ENCODE measurements at regions not wholly inside any gene's neighbourhood (a gene's known extent, or its start where the extent isn't known, plus 50 kb on each side); places are given as distances from the start of the nearest gene placed in this dataset.

GRCh38 chr2:167681234-167682015 is 566.0 kb downstream of the STK39 start (continued):
- no peak for TF ChIP-seq KDM1A (IDR thresholded peaks at IDR 0.05; ENCODE audit: borderline replicate concordance, low read length)
- TF ChIP-seq ZNF274 (IDR thresholded peaks at IDR 0.05; ENCODE audit: borderline replicate concordance, extremely low read depth, low read length), result no peak
